ENCODE measurements at regions not wholly inside any gene's neighbourhood (a gene's known extent, or its start where the extent isn't known, plus 50 kb on each side); places are given as distances from the start of the nearest gene placed in this dataset.

DNA sequence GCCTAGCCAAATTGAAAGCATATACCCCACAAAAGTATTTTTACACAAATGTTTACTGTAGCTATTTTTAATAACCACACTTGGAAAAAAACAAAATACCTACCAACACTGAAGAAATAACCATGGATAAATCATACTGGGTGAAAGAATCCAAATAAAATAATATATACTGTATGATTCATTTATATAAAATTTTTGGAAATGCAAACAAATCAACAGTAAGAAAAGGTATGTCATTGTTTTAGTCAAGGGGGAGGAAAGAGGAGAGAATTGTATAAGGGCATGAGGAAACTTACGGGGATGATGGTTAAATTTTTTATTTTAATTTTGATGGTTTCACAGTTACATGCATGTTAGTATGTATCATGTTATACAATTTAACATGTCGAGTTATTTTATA lies 557.8 kb downstream of the TECRL start:
- DNase-seq (ENCODE audit: low read depth in 1 of 2, low spot score in 1 of 2), result no peak
- in situ Hi-C loops (cut with HindIII; ENCODE audit: low pct_unique_long_range_greater_than_20kb, low sequenced_read_pairs), result no loop called here
- TF ChIP-seq JUND (IDR thresholded peaks at IDR 0.05; ENCODE audit: low read depth), result no peak

DNA sequence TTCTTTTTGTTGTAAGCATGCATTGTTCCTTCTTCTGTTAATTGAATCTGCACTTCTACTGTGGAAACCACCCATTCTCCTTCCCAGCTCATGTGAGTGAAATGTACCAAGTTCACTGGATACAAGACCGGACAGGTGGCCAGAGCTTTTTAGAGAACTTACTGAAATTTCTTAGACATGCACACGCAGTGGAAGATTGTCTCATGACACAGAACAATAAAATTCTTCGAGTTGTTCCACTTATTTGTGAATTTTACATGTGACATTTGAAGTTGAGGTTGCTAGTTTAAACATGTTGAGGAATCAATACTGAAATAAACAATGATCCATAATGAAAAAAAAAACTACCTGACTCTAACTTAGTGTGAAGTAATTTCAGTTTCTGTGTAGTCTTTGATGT lies 568.0 kb downstream of the TECRL start:
- in situ Hi-C loops (cut with HindIII; ENCODE audit: low pct_unique_long_range_greater_than_20kb, low sequenced_read_pairs), result no loop called here
- no peak for TF ChIP-seq JUND (IDR thresholded peaks at IDR 0.05; ENCODE audit: low read depth)
- no peak for DNase-seq (ENCODE audit: low read depth in 1 of 2, low spot score in 1 of 2)

DNA sequence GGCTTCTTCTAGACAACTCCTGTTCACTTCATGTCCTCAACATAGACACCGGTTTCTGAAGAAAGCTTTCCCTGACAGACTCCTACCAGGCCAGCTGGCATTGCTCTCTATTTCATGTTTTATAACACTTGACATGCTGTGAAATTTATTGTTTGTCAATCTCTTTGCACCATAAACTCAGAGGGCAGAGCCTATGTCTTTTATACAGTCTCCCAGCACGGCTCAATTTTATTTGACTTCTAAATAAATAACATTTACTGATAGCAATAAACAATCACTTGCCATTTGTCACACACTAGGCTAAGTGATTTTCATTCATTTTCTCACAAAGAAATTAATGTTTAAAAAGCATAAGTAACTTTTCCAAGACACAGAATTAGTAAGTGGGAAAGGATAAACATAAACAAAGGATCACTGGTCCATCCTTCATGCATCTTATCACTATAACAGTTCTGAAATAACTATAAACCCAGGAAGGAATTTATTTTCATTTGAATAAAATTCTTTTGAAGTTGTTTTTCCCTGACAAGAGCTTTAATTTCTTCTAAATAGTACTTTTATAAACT lies 577.6 kb downstream of the TECRL start:
- in situ Hi-C loops (cut with HindIII; ENCODE audit: low pct_unique_long_range_greater_than_20kb, low sequenced_read_pairs), result no loop called here
- TF ChIP-seq JUND (IDR thresholded peaks at IDR 0.05; ENCODE audit: low read depth), result no peak
- DNase-seq (ENCODE audit: low read depth in 1 of 2, low spot score in 1 of 2), result no peak

DNA sequence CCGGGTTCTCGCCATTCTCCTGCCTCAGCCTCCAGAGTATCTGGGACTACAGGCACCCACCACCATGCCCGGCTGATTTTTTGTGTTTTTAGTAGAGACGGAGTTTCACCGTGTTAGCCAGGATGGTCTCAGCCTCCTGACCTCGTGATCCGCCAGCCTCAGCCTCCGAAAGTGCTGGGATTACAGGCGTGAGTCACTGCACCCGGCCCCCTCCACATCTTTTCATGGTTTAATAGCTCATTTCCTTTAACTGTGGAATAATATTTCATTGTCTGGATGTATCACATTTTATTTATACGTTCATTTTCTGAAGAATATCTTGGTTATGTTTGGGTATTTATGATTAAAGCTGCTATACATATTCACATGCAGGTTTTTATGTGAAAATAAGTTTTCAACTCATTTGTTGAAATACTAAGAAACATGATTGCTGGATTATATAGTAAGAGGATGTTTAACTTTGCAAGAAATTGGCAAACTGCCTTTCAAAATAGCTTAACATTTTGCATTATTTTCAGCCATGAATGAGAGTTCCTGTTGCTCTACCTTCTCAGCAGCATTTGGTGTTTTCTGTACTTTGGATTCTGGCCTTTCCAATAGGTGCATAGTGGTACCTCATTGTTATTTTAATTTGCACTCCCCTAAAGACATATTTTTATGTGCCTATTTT lies 591.9 kb downstream of the TECRL start:
- DNase-seq (ENCODE audit: low read depth in 1 of 2, low spot score in 1 of 2), result no peak
- no peak for TF ChIP-seq JUND (IDR thresholded peaks at IDR 0.05; ENCODE audit: low read depth)
- in situ Hi-C loops (cut with HindIII; ENCODE audit: low pct_unique_long_range_greater_than_20kb, low sequenced_read_pairs), result no loop called here

DNA sequence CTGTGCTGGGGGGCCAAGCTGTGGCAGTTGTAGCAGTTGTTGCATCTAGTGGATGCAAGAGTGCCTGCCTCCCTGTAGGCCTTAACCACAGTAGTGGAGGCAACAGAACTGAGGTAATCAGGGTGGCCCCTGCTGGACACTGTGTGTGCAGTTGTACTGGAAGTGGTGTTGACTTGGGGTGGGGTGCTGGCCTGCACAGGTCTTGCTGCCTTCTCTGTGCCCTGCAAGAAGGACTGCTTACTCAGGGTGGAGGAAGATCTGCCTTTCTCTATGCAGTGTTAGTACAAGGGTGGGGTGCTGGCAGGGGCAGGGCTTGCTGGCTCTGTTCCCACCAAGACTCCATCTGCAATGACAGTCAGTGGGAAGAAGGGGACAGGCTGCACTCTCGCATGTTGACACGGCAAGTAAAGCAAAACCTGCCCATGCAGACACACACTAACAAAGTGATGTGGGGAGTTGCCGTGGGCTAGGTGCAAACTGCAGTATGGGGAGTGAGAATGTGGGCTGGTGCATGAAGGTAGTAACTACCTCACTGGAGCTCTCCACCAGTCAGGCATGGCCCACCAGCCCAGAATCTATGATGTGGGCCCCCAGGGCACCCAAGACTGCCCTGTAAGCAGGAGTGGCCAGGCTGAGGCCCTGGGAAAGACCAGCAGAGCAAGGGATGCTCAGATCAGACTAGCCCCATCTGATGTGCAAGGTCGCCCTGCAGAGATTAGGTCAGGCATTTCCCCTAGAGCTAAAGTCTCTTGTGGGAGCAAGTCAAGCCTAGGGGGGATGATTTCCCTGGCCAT lies 594.9 kb downstream of the TECRL start:
- no peak for DNase-seq (ENCODE audit: low read depth in 1 of 2, low spot score in 1 of 2)
- TF ChIP-seq JUND (IDR thresholded peaks at IDR 0.05; ENCODE audit: low read depth), result no peak
- in situ Hi-C loops (cut with HindIII; ENCODE audit: low pct_unique_long_range_greater_than_20kb, low sequenced_read_pairs), result no loop called here

DNA sequence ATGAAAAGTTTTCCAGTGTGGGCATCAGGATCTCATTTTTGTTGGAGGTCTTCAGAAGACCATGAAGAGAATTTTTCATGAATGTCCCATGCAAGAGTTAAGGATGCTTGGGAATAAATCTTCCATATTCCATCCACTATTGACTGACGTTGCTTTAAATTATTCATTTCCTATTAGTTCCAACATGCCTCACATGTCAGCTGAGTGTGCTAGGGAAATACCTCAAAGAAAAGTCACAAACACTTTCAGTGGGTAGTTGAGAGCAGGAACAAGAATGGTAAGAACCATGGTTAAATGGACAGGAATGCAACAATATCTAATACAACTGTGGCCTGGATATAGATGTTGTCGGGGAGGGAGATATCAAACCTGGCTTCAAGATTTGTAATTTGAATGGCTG lies 610.1 kb downstream of the TECRL start:
- no peak for TF ChIP-seq JUND (IDR thresholded peaks at IDR 0.05; ENCODE audit: low read depth)
- in situ Hi-C loops (cut with HindIII; ENCODE audit: low pct_unique_long_range_greater_than_20kb, low sequenced_read_pairs), result no loop called here
- DNase-seq (ENCODE audit: low read depth in 1 of 2, low spot score in 1 of 2), result no peak

DNA sequence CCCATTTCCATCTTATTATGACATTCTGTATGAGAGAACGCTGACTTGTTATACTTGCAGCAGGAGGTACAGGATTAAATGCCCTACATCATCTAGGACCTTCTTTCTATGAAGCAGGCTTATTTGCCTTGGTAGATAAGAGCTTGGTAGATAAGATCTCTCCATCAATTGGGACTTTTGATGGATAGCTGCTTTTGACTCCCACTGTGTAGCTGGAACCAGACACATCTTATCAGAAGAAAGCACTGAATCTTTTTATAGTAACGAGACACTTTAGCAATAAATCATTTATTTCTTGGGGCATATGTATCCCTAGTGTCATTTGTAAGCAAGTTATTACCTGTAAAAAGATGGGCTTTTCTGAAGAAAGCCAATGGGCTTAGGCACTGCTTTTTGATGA lies 613.9 kb downstream of the TECRL start:
- no peak for DNase-seq (ENCODE audit: low read depth in 1 of 2, low spot score in 1 of 2)
- in situ Hi-C loops (cut with HindIII; ENCODE audit: low pct_unique_long_range_greater_than_20kb, low sequenced_read_pairs), result no loop called here

DNA sequence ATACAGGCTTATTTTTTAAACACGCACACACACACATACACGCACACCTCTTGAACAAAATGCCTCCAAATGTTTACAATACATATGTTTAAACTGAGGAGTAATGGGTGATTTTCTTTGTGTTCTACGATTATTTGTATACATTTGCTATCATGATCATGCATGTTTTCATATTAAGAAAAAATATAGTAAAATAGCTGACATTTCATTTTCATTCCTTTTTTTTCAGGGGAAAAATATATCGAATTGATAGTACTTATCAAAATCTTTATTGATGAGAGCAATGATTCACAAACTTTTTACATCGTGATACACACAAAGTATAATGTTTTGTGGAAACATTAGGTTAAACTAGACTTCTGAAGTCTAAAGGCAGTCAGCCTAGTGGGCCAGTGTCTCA lies 618.9 kb downstream of the TECRL start:
- in situ Hi-C loops (cut with HindIII; ENCODE audit: low pct_unique_long_range_greater_than_20kb, low sequenced_read_pairs), result no loop called here
- no peak for TF ChIP-seq JUND (IDR thresholded peaks at IDR 0.05; ENCODE audit: low read depth)
- DNase-seq (ENCODE audit: low read depth in 1 of 2, low spot score in 1 of 2), result no peak

More for the DNA sequence above, 613.9 kb downstream of the TECRL start:
- TF ChIP-seq JUND (IDR thresholded peaks at IDR 0.05; ENCODE audit: low read depth), result no peak

DNA sequence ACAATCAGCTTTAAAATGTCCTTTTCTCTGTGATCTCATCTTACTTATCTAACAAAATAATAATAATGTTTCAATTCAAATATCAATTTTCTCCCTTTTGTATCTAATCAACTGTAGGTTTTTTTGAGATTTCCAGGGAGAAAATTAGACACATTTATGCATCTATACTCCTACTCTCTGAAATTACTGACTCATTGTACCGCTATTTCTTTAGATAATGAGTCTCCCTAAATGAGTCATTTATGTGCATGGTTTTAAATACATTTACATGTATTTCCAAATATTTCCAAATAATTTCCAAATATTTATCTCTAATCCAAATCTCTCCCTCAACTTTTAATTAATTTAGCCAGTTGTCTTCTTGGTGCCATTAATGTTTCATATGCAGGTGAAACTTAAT lies 621.0 kb downstream of the TECRL start:
- DNase-seq (ENCODE audit: low read depth in 1 of 2, low spot score in 1 of 2), result no peak
- no peak for TF ChIP-seq JUND (IDR thresholded peaks at IDR 0.05; ENCODE audit: low read depth)
- in situ Hi-C loops (cut with HindIII; ENCODE audit: low pct_unique_long_range_greater_than_20kb, low sequenced_read_pairs), result no loop called here

DNA sequence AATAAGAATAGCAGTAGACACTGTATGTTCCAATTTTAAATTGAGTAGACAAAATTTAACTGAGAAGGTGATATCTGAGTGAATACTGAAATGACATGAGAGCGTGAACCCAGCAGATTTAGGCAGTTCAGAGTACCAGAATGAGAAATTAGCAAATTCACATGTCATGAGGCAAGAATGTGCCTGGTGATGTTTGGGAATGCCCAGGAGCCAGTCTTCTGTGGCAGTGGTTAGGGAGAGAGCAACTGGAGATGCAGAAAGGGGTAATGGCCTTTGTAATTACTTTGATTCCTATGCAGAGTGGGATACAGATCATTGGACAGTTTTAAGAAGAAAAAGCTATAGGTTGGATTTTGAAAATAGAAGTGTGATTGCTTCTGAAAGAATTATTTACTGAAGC lies 621.9 kb downstream of the TECRL start:
- TF ChIP-seq JUND (IDR thresholded peaks at IDR 0.05; ENCODE audit: low read depth), result no peak
- in situ Hi-C loops (cut with HindIII; ENCODE audit: low pct_unique_long_range_greater_than_20kb, low sequenced_read_pairs), result no loop called here

DNA sequence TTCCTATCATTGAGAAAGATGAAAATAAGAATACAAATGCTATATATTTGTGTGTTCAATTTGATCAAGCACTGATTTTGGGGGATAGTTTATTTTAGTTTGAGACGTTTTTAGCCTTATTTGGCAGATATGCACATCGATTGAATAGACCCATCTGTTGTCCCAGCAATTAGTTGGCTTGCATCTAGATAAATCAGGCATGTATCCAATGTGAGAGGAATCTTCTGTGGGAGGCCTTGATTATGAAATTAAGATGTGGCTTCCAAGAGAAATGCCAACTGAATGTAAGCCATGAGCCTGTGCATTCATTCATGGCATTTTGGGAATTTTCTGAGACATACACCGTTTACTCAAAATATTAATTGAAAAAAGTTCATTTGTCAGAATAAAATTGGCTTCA lies 623.1 kb downstream of the TECRL start:
- no peak for TF ChIP-seq JUND (IDR thresholded peaks at IDR 0.05; ENCODE audit: low read depth)
- in situ Hi-C loops (cut with HindIII; ENCODE audit: low pct_unique_long_range_greater_than_20kb, low sequenced_read_pairs), result no loop called here
- no peak for DNase-seq (ENCODE audit: low read depth in 1 of 2, low spot score in 1 of 2)

More for the DNA sequence above, 621.9 kb downstream of the TECRL start:
- no peak for DNase-seq (ENCODE audit: low read depth in 1 of 2, low spot score in 1 of 2)

DNA sequence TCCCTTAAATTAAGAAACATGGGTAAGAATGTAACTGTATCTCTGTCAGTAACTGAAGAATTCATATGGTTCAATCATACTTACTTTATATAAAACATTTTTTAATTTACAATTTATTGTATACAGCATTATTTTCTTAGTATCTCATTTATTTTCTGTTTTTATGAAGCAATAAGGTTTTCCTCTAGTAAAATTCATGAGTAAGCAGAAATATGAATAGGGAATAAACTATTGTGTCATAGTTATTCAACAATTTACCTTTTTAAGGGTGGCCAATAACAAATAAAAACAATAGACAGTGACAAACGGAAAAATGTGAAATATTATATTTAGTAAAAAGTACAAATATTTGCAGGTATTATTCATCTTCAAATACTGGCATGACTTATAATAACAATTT lies 624.4 kb downstream of the TECRL start:
- TF ChIP-seq JUND (IDR thresholded peaks at IDR 0.05; ENCODE audit: low read depth), result no peak
- DNase-seq (ENCODE audit: low read depth in 1 of 2, low spot score in 1 of 2), result no peak
- in situ Hi-C loops (cut with HindIII; ENCODE audit: low pct_unique_long_range_greater_than_20kb, low sequenced_read_pairs), result no loop called here

DNA sequence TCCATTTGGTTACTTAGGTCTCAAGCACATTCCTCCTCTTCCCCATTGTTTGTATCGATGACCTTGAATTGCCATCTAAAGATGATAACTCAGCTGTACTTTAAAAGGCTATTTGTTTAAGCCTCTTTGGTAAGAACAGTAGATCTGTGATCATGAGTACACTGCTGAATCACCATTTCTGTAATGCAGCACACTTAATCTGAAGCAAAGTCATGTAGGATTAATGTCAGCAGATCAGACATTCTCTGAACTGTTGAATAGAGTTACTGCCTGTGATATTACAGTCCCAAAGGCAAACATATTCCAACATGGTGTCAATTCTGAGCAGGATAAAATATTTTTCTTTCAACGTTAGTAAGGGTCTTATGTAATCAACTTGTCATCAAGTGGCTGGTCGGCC lies 631.6 kb downstream of the TECRL start:
- TF ChIP-seq JUND (IDR thresholded peaks at IDR 0.05; ENCODE audit: low read depth), result no peak
- in situ Hi-C loops (cut with HindIII; ENCODE audit: low pct_unique_long_range_greater_than_20kb, low sequenced_read_pairs), result no loop called here
- no peak for DNase-seq (ENCODE audit: low read depth in 1 of 2, low spot score in 1 of 2)

Data from T47D (cell line).